Endothelial cell of umbilical vein (primary cell): ENCODE measurements at regions not wholly inside any gene's neighbourhood (a gene's known extent, or its start where the extent isn't known, plus 50 kb on each side); places are given as distances from the start of the nearest gene placed in this dataset.

ENCODE experiments used
- CTCF ChIP-seq, 2 donors: IDR thresholded peaks; 1 replicate in 1 of 2; 2 replicates in 1 of 2; pipeline ENCODE4 v1.5.1; 2011; ENCODE audit warnings: low read length in 2 of 2, mild to moderate bottlenecking in 2 of 2, moderate library complexity in 2 of 2, control low read depth in 1 of 2, inconsistent platforms in 1 of 2, low read depth in 1 of 2; ENCODE audit not compliant: insufficient read depth in 1 of 2; ENCODE audit errors: extremely low read depth in 1 of 2
- EZH2 ChIP-seq: IDR thresholded peaks from 2 replicates; pipeline ENCODE4 v1.6.1; 2012; ENCODE audit warnings: borderline replicate concordance, low read depth, mild to moderate bottlenecking, moderate library complexity, low read length, inconsistent platforms; ENCODE audit not compliant: severe bottlenecking
- JUN ChIP-seq: IDR thresholded peaks from 2 replicates; pipeline ENCODE4 v1.6.1; 2011; ENCODE audit warnings: borderline replicate concordance, low read depth; ENCODE audit not compliant: insufficient read length, insufficient read depth
- MYC ChIP-seq: IDR thresholded peaks from one replicate; pipeline ENCODE4 v1.6.1; 2011; ENCODE audit warnings: mild to moderate bottlenecking, low read depth, low read length
- POLR2A ChIP-seq: IDR thresholded peaks from 2 replicates; pipeline ENCODE4 v1.6.1; 2012; ENCODE audit warnings: low read depth, mild to moderate bottlenecking, control low read depth, low read length
- POLR2AphosphoS5 ChIP-seq: IDR thresholded peaks from 2 replicates; pipeline ENCODE4 v1.6.1; 2012; ENCODE audit warnings: low read depth, mild to moderate bottlenecking, control low read depth, low read length, moderate library complexity; ENCODE audit not compliant: insufficient read depth

GRCh38 chr3:104106276-104106675 is 1260.4 kb upstream of the ALCAM start:
- TF ChIP-seq CTCF (IDR thresholded peaks at IDR 0.05; ENCODE audit: extremely low read depth in 1 of 2, insufficient read depth in 1 of 2, low read depth in 1 of 2, low read length in 2 of 2) (no peak), JUN (no peak), MYC (no peak), POLR2AphosphoS5 (no peak), EZH2 (no peak), POLR2A (no peak)
